ENCODE measurements at regions not wholly inside any gene's neighbourhood (a gene's known extent, or its start where the extent isn't known, plus 50 kb on each side); places are given as distances from the start of the nearest gene placed in this dataset.

GRCh38 chr22:25331050-25331449, 111.6 kb downstream of the CRYBB2 start:
- TF ChIP-seq CTCF (IDR thresholded peaks at IDR 0.05), result no peak
- no peak for TF ChIP-seq POLR2A (IDR thresholded peaks at IDR 0.05)
- TF ChIP-seq EP300 (IDR thresholded peaks at IDR 0.05), result no peak
- no peak for TF ChIP-seq POLR2AphosphoS5 (IDR thresholded peaks at IDR 0.05)

Measured in gastroesophageal sphincter (tissue), 3 donors.